K562 (cell line): ENCODE measurements at regions not wholly inside any gene's neighbourhood (a gene's known extent, or its start where the extent isn't known, plus 50 kb on each side); places are given as distances from the start of the nearest gene placed in this dataset.

Source experiments
- ATAC-seq: fragments of 200-7000 bp; cut with Tn5 transposase; 3 replicates; pipeline ENCODE4 v1.9.1; 2020; ENCODE audit warnings: moderate library complexity
- BruUV-seq: library from RNA; stranded (reverse); fragments of 400-500 nt; replicated peaks from 2 replicates; lab custom pipeline; 2021; lab: Mats Ljungman, UMichigan
- CTCF ChIA-PET: fragments of 300-600 bp; formaldehyde crosslinking; extraction: SDS; loops from one replicate; lab custom pipeline; 2021; ENCODE audit warnings: low intra/inter-chr PET ratio; lab: Yijun Ruan, JAX
- POLR2A ChIA-PET: fragments of 300-600, 350-650 bp; sonication (Branson Sonifier 250); formaldehyde crosslinking; extraction: SDS; loops from one replicate; lab custom pipeline; 2021; ENCODE audit warnings: antibody characterized with exemption, inconsistent platforms; lab: Yijun Ruan, JAX
- DNase-seq, 4 experiments: peaks; one replicate each; pipeline versions ENCODE4 v3.0.0 to v3.0.0-alpha.2; 2011 to 2018; ENCODE audit warnings: low spot score in 3 of 4, mixed read lengths in 3 of 4; ENCODE audit errors: extremely low read depth in 1 of 4
- FAIRE-seq: peaks from 2 replicates; lab custom pipeline; 2011; peaks lifted over from hg19 to GRCh38; lab: Jason Lieb, UNC
- H2AFZ ChIP-seq: 2 replicates; pipeline ENCODE4 v1.6.0; 2011; ENCODE audit warnings: low read depth, low read length, control low read depth, inconsistent platforms
- H3K27ac ChIP-seq: fragments of 200-600 bp; 3 replicates; pipeline ENCODE4 v1.8.0; 2011; ENCODE audit warnings: low read depth, mild to moderate bottlenecking, control low read depth, inconsistent platforms, low read length, moderate library complexity, mixed read lengths; ENCODE audit errors: extremely low read depth
- H3K27me3 ChIP-seq, 2 experiments: fragments of 300-600 bp in 1 of 2; 2 replicates in 1 of 2; 3 replicates in 1 of 2; pipeline versions ENCODE4 v1.6.0 to v1.8.0; 2011; ENCODE audit warnings: inconsistent platforms in 2 of 2, low read length in 2 of 2, mild to moderate bottlenecking in 1 of 2, mixed read lengths in 1 of 2, moderate library complexity in 1 of 2; ENCODE audit not compliant: control insufficient read depth in 2 of 2, insufficient read depth in 2 of 2
- H3K36me3 ChIP-seq: fragments of 300-600 bp; 3 replicates; pipeline ENCODE4 v1.8.0; 2011; ENCODE audit warnings: mild to moderate bottlenecking, low read length, inconsistent platforms; ENCODE audit not compliant: control insufficient read depth, insufficient read depth
- H3K4me1 ChIP-seq, 2 experiments: fragments of 200-600 bp in 1 of 2; replicated peaks in 1 of 2; 2 replicates in 1 of 2; 3 replicates in 1 of 2; pipeline versions ENCODE4 v1.5.1 to v1.8.0; 2011; ENCODE audit warnings: inconsistent platforms in 2 of 2, low read length in 2 of 2, mild to moderate bottlenecking in 1 of 2, mixed read lengths in 1 of 2, moderate library complexity in 1 of 2; ENCODE audit not compliant: control insufficient read depth in 2 of 2, insufficient read depth in 2 of 2
- H3K4me2 ChIP-seq: 2 replicates; pipeline ENCODE4 v1.6.1; 2011; ENCODE audit warnings: low read length, control low read depth, inconsistent platforms, mixed read lengths; ENCODE audit not compliant: insufficient read depth
- H3K4me3 ChIP-seq: fragments of 200-600 bp; sonication (generic), shearing (Covaris generic); 2 replicates; pipeline ENCODE4 v1.5.1; 2016; ENCODE audit warnings: control low read depth, inconsistent platforms
- H3K79me2 ChIP-seq: fragments of 200-600 bp; 3 replicates; pipeline ENCODE4 v1.8.0; 2011; ENCODE audit warnings: low read length, inconsistent platforms; ENCODE audit not compliant: control insufficient read depth, insufficient read depth
- H3K9ac ChIP-seq, 2 experiments: 2 replicates each; pipeline versions ENCODE4 v1.6.0 to v1.6.1; 2011; ENCODE audit warnings: low read depth in 2 of 2, low read length in 2 of 2, control low read depth in 1 of 2, inconsistent platforms in 1 of 2, mild to moderate bottlenecking in 1 of 2, mixed read lengths in 1 of 2; ENCODE audit not compliant: insufficient read depth in 1 of 2
- H3K9me1 ChIP-seq: one replicate; pipeline ENCODE4 v1.6.0; 2011; ENCODE audit warnings: inconsistent platforms, mild to moderate bottlenecking, low read length, moderate library complexity; ENCODE audit not compliant: control insufficient read depth, insufficient read depth
- H3K9me3 ChIP-seq: replicated peaks from 2 replicates; pipeline ENCODE4 v1.5.1; 2011; ENCODE audit warnings: low read depth, low read length, inconsistent platforms; ENCODE audit not compliant: control insufficient read depth, insufficient read depth
- H4K20me1 ChIP-seq: replicated peaks from 2 replicates; pipeline ENCODE4 v1.6.1; 2011; ENCODE audit warnings: low read length, inconsistent platforms, mixed read lengths; ENCODE audit not compliant: control insufficient read depth, insufficient read depth
- ARID1B ChIP-seq: fragments of 450-650 bp; IDR thresholded peaks from 2 replicates; pipeline ENCODE4 v1.6.1; 2016; ENCODE audit warnings: antibody characterized with exemption, mild to moderate bottlenecking, inconsistent platforms
- ATF6 ChIP-seq: sonication (generic); formaldehyde crosslinking; IDR thresholded peaks from 2 replicates; pipeline ENCODE4 v1.4.0; 2020; ENCODE audit warnings: mild to moderate bottlenecking, missing genetic modification reagents
- COPS2 ChIP-seq: fragments of 450-650 bp; conservative IDR thresholded peaks from 2 replicates; pipeline ENCODE4 v1.6.1; 2016; ENCODE audit warnings: mild to moderate bottlenecking, moderate library complexity
- CXXC5 ChIP-seq: fragments of 250-450 bp; sonication (Bioruptor Pico); IDR thresholded peaks from 2 replicates; pipeline ENCODE4 v1.8.0; 2022; ENCODE audit warnings: inconsistent platforms, mild to moderate bottlenecking, moderate library complexity
- DACH1 ChIP-seq: fragments of 450-650 bp; IDR thresholded peaks from 2 replicates; pipeline ENCODE4 v1.6.1; 2018; ENCODE audit not compliant: partially characterized antibody
- DDX20 ChIP-seq: fragments of 450-650 bp; IDR thresholded peaks from 2 replicates; pipeline ENCODE4 v1.6.1; 2016; ENCODE audit warnings: missing genetic modification characterization, low read depth, mild to moderate bottlenecking, missing compliant biosample characterization, moderate library complexity
- HLTF ChIP-seq: fragments of 450-650 bp; IDR thresholded peaks from 2 replicates; pipeline ENCODE4 v1.6.1; 2016
- HMG20A ChIP-seq: fragments of 450-650 bp; formaldehyde crosslinking; conservative IDR thresholded peaks from 2 replicates; pipeline ENCODE4 v1.4.0; 2020; ENCODE audit warnings: mild to moderate bottlenecking, mixed read lengths
- HSF4 ChIP-seq: fragments of 250-450 bp; sonication (Bioruptor Pico); IDR thresholded peaks from 2 replicates; pipeline ENCODE4 v2.1.2; 2022; ENCODE audit warnings: mild to moderate bottlenecking, moderate library complexity, borderline replicate concordance
- L3MBTL2 ChIP-seq: fragments of 450-650 bp; IDR thresholded peaks from 2 replicates; pipeline ENCODE4 v1.6.1; 2016; ENCODE audit warnings: mild to moderate bottlenecking, moderate library complexity
- NR2C1 ChIP-seq, 2 experiments: fragments of 450-650 bp; IDR thresholded peaks; 2 replicates each; pipeline ENCODE4 v1.6.1; 2017; ENCODE audit warnings: mild to moderate bottlenecking in 2 of 2, antibody characterized with exemption in 1 of 2, inconsistent platforms in 1 of 2, missing compliant biosample characterization in 1 of 2, missing genetic modification characterization in 1 of 2
- PHB2 ChIP-seq: fragments of 450-650 bp; IDR thresholded peaks from 2 replicates; pipeline ENCODE4 v1.6.1; 2017; ENCODE audit warnings: low read depth
- RFX7 ChIP-seq: fragments of 250-450 bp; sonication (Bioruptor Pico); IDR thresholded peaks from 2 replicates; pipeline ENCODE4 v1.5.1; 2021; ENCODE audit warnings: mild to moderate bottlenecking
- RNF2 ChIP-seq: sonication (generic); IDR thresholded peaks from 2 replicates; pipeline ENCODE4 v1.6.1; 2016
- SAFB2 ChIP-seq: fragments of 200-400 bp; formaldehyde crosslinking; IDR thresholded peaks from 2 replicates; pipeline ENCODE4 v1.6.1; 2018; ENCODE audit warnings: borderline replicate concordance, low read length, low read depth, moderate library complexity; ENCODE audit not compliant: severe bottlenecking
- U2AF1 ChIP-seq: fragments of 200-400 bp; formaldehyde crosslinking; optimal IDR thresholded peaks from 2 replicates; pipeline ENCODE3; 2017; ENCODE audit warnings: mild to moderate bottlenecking, low read depth, low read length, moderate library complexity
- XRCC3 ChIP-seq: fragments of 450-650 bp; IDR thresholded peaks from 2 replicates; pipeline ENCODE4 v1.6.1; 2017; ENCODE audit warnings: mild to moderate bottlenecking, moderate library complexity
- ZNF644 ChIP-seq: fragments of 200-800 bp; sonication (Bioruptor generic); IDR thresholded peaks from 2 replicates; pipeline ENCODE4 v1.6.1; 2016; ENCODE audit warnings: low read depth, missing genetic modification characterization, missing compliant biosample characterization
- ZSCAN29 ChIP-seq: fragments of 450-650 bp; IDR thresholded peaks from 2 replicates; pipeline ENCODE4 v1.6.1; 2017
- WGBS: fragments of 100-300 bp; shearing (Covaris generic); methylation state at CpG from one replicate; pipeline ENCODE4 v1.1.6; 2016; ENCODE audit warnings: low coverage, mixed read lengths; ENCODE audit not compliant: insufficient coverage; ENCODE audit errors: missing lambda C conversion rate; 5-methylcytosine and 5-hydroxymethylcytosine counted together
- in situ Hi-C: fragments of 300-500 bp; cut with MboI; formaldehyde crosslinking; loops from 4 replicates; pipeline ENCODE4 v1.15.0; 2018; ENCODE audit warnings: inconsistent platforms, mixed read lengths
- intact Hi-C: fragments of 100-400 bp; cut with micrococcal nuclease; formaldehyde crosslinking; loops from 2 replicates; pipeline ENCODE4 v1.14.2; 2022

DNA sequence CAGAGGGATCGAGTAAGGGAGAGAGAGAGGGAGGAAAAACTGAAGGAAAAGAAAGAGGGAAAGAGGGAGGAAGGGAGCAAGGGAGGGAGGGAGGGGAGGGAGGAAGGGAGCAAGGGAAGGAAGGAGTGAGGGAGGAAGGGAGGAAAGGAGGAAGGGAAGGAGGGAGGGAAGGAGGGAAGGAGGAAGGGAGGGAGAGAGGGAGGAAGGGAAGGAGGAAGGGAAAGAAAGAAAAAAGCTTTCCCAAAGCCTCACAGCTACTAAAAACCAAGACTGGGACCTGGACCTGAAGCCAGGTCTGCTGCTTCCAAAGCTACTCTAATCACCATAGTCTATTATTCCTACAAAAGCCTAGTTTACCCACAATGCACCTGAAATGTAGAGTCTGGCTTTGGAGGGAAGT lies 259.8 kb upstream of the WWC1 start:
- Histone ChIP-seq H3K9ac (no peak overlapping the region), H3K27ac (no peak overlapping the region), H3K4me1 (no peaks in the 10 kb centered on the region), H3K4me2 (no peak overlapping the region), H3K36me3 (no peaks in the 10 kb centered on the region)
- CTCF ChIA-PET, result no interaction called here
- 0% methylated on average over 1 of the region's 1 CpG for WGBS
- BruUV-seq, result no TSS peak
- POLR2A ChIA-PET, result interaction anchor here (0.8 to 0.9 kb wide), 2 partner anchors 43 to 1129 kb away, joined by 4 read pairs; no protein-coding TSS in a partner anchor
- in situ Hi-C loops, result no loop called here
- no peak for ATAC-seq
- TF ChIP-seq HLTF, result no peak
- TF ChIP-seq HSF4 (CRISPR knock-in tag), result no peak
- TF ChIP-seq ATF6, result no peak
- TF ChIP-seq SAFB2, result no peak
- TF ChIP-seq RNF2, result no peak
- no peak for TF ChIP-seq ARID1B
- no peak for TF ChIP-seq XRCC3
- no peak for TF ChIP-seq HMG20A (CRISPR knock-in tag)
- TF ChIP-seq U2AF1, result no peak
- TF ChIP-seq DACH1, result no peak
- TF ChIP-seq COPS2, result no peak
- TF ChIP-seq ZNF644 (tag), result no peak
- no peak for TF ChIP-seq RFX7 (CRISPR knock-in tag)
- no peak for TF ChIP-seq PHB2
- no peak for TF ChIP-seq NR2C1 (IDR thresholded peaks at IDR 0.05)
- no peak for TF ChIP-seq NR2C1 (tag; IDR thresholded peaks at IDR 0.05)
- TF ChIP-seq CXXC5 (CRISPR knock-in tag), result no peak
- TF ChIP-seq DDX20 (tag), result no peak
- TF ChIP-seq L3MBTL2, result no peak
- no peak for TF ChIP-seq ZSCAN29
- TF ChIP-seq, all 486 proteins: peak for 0
- H3K9me3 ChIP-seq, result no peaks in the 10 kb centered on the region
- H3K4me3 ChIP-seq, result no peak overlapping the region
- intact Hi-C loops, result no loop called here
- DNase-seq (no peak), FAIRE-seq (no peak)
- H3K27me3 ChIP-seq, result no peaks in the 10 kb centered on the region
- H2AFZ ChIP-seq, result no peak overlapping the region
- no peaks in the 10 kb centered on the region for H4K20me1 ChIP-seq
- H3K9me1 ChIP-seq, result no peaks in the 10 kb centered on the region
- H3K79me2 ChIP-seq, result no peaks in the 10 kb centered on the region
